HG03342 (cell line): ENCODE measurements at regions not wholly inside any gene's neighbourhood (a gene's known extent, or its start where the extent isn't known, plus 50 kb on each side); places are given as distances from the start of the nearest gene placed in this dataset.
"Not testable (repeated sequence)": the region's sequence is repeated elsewhere in the genome, so short reads cannot be mapped to it uniquely, and the experiment has no call there.

Experiments used
- ATAC-seq: cut with Tn5 transposase; IDR thresholded peaks from one replicate; pipeline ENCODE4 v1.9.1; 2021; ENCODE audit warnings: mild to moderate bottlenecking, moderate library complexity; ENCODE audit not compliant: unreplicated experiment

DNA sequence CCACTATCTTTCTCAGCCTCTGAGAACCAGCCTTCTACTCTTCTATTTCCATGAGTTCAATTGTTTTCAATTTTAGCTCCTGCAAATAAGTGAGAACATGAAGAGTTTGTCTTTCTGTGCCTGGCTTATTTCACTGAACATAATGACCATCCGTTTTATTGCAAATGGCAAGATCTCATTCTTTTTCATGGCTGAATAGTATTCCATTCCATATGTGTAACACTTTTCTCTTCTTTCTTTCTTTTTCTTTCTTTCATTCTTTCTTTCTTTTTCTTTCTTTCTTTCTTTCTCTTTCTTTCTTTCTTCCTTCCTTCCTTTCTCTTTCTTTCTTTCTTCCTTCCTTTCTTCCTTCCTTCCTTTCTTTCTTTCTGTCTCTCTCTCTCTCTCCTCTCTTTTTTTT lies 228.7 kb downstream of the SHOX start:
- no peak for ATAC-seq

DNA sequence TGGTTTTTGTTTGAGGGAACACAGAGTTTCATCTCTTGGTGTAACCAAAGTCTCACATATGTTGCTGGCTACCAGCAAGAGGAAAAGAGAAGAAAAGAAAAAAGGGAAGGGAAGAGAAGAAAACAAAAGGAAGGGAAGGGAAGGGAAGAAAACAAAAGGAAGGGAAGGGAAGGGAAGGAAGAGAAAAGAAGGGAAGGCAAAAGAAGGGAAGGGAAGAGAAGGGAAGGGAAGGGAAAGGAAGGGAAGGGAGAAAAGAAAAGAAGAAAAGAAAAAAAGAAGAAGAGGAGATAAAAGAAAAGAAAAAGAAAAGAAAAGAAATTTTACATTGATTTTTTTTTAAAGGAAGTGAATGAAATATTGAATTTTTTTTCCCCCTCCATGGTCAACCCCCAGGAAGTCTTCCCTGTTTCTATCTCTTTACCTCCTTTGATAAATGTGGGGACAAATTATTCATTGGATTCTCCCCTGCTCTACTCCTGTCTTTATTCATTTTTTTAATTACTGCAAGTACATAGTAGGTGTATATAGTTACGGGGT lies 228.0 kb downstream of the SHOX start:
- no peak for ATAC-seq

DNA sequence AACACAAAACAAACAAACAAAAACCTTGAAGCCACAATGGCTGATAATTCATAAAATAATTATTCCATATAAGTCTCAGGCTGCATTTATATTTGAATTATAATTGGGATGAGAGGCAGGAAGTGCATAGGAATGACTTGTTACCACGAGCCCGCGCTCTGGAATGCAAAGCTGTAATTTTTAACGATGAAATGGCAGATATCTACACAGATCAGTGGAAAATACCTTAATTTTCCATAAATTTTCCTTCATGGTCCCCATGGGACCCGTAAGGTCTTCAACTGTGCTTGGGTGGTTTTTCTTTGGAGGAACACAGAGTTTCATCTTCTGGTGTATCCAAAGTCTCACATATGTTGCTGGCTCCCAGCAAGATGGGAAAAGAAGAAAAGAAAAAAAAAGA lies 226.8 kb downstream of the SHOX start:
- no peak for ATAC-seq

DNA sequence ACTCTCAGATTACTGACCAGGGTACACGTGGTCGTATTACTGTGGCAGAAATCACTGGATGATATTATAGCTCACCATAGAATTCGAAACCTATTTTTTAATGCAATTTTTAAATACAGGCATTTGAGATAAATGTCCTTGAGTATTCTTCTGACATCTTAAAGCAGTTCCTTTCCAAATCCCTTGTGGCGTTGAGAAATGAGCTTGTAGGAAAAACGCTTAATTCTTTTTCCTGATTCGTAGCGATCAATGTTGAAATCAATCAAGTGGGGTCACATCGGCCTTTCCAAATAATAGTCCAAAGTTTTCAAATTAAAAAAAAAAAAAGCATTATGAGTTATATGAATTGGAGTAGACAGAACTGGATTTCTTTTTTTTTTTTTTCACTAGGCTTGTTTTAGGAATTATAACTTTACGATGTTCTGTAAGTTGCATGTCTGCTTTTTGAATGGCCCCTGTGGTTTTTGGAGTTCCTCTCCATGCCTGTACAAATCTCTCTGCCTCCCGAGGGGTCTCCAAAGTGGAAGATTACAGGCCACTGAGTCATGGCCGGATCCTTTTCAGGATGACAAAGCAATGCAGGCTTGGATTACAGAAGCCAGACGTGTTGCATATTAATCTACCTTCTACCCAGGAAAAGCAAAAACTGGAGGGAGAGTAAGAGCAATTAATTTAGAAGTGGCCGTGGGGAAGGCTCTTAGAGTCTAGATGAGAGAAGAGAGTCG lies 226.1 kb downstream of the SHOX start:
- ATAC-seq, result no peak

DNA sequence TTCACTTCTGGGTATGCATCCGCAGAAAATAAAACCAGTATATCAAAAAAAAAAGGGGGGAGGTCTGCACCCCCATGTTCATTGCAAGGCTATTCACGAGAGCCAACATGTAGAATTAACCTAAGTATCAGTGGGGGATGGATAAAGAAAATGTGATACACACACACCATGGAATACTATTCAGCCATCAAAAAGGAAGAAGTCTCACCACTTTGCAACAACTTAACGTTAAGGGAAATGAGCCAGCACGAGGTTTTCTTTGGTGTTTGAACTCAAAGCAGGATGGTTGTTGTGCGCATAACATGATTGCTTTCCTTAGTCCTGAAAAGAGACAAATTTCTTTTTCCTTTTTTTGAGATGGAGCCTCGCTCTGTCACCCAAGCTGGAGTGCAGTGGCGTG lies 222.7 kb downstream of the SHOX start:
- ATAC-seq, result no peak

DNA sequence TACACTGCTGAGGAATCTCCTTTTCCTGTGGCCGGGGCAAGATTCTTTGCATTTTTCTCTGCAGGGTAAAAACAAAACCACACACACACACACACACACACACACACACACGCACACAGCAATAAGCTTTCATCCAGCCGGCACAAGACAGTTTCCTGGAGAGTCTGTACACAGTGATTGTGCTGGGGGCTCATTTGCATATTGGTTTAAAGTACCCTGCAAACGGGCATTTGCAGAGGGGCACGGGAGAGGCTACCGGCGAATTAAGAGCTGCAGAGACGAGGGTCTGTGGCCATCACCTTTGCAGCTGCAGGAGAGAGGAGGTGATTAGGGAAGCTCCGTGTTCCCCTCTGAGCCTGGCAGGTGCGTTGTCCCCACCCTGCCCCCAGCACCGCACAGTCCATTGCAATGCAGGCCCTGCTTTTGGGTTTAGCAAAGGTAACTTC lies 219.9 kb downstream of the SHOX start:
- no peak for ATAC-seq

DNA sequence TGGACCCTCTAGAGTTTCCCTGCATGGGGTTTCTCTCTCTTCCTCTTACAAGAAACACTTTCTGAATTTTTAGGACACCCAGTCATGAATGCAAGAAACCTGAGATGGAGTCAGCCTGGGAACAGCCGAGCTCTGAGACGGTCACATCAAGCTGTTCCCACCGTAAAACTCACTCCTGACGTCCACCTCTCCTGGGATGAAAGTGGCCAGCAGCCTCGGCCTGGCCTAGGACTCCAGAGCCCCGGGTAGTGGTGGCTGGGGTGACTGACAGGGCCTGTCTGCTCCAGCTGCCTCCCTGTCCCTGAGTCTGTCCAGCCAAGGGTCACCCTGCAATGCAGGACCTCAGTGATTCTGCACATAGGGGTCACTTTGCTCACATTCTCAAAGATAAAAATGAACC lies 217.8 kb downstream of the SHOX start:
- no peak for ATAC-seq

DNA sequence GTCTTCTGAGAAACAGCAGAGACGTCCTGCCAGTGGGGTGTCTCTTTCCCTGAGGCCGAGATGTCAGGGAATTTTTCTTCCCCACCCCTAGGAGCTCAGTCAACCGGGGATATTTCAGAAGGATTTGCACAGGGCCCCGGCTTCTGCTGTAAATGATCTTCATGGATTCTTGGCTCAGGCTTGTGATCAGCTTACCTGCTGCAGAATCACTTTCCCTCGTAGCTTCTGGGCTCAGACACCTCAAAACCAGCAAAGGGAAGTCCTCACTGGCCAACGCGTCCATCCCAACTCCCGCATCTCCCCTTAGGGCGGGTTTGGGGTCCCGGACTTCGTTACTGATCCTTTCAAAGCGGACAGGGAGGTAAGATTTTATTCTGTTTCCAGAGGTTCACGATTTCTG lies 212.7 kb downstream of the SHOX start:
- ATAC-seq, result no peak

DNA sequence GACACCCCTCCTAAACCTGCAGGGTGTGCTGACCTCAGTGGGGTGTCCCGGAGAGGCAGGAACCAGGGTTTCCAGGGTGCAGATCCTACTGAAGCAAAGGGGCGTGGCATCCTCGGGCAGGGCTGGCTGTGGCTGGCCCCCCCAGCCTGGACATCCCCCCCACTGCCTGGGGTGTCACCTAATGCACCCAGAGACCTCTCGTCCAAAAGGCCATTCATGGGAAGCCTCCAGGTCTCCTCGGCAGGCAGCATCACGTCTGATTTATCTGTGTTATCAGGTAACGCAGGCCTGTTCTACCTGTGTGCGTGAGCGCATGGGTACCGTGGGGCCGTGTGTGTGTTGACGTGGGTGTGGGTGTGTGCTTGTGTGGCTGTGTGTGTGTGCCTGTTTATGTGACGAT lies 210.0 kb downstream of the SHOX start:
- no peak for ATAC-seq

DNA sequence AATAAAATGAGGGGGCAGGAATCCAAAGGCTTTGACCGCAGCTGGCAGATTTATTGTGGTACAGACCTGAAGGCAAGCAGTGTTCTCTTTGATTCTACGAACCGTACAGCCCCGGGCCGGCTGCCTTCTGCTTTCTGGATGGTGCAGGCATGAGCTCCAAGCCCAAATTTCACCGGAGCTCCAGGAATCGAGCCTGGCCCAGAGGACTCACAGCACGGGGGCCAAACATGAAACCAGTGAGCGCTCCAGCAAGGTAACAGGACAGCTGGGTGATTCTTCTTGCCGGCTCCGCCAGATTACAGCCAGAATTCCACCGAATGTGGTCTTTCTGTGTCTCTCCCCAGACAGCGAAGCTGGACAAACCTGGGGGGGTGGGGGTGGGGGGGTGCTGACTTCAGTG lies 208.1 kb downstream of the SHOX start:
- not testable (repeated sequence) for ATAC-seq

DNA sequence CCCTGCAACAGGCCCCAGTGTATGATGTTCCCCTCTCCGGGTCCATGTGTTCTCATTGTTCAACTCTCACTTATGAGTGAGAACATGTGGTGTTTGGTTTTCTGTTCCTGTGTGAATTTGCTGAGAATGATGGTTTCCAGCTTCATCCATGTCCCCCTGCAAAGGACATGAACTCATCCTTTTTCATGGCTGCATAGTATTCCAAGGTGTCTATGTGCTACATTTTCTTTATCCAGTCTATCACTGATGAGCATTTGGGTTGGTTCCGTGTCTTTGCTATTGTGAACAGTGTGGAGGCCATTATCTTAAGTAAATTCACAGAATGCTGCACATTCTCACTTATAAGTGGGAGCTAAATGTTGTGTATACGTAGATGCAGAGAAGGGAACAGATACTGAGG lies 205.3 kb downstream of the SHOX start:
- ATAC-seq, result not testable (repeated sequence)

DNA sequence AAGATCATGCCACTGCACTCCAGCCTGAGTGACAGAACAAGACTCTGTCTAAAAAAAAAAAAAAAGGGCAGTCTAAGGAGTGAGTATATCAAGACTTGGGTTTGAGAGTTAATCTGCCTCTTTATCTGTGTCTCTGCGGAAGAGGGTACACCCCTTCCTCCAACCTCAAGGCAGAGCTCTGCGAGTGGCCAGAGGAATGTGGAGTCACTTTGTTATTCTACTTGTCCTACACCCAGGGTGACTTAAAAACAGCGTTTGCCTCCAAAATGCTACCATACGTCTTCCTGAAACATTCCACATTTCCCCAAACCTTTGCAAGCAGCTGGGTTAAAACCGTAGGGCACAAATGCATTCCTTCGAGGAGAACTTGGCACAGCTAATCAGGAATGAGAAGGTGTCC lies 199.9 kb downstream of the SHOX start:
- ATAC-seq, result no peak

DNA sequence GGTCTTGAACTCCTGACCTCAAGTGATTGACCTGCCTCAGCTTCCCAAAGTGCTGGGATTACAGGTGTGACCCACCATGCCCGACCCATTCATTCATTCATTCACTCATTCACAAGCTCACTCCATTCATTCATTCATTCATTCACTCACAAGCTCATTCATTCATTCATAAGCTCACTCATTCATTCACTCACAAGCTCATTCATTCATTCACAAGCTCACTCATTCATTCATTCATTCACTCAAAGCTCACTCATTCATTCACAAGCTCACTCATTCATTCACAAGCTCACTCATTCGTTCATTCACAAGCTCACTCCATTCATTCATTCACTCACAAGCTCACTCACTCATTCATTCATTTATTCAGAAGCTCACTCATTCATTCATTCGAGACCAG lies 198.6 kb downstream of the SHOX start:
- ATAC-seq, result no peak

DNA sequence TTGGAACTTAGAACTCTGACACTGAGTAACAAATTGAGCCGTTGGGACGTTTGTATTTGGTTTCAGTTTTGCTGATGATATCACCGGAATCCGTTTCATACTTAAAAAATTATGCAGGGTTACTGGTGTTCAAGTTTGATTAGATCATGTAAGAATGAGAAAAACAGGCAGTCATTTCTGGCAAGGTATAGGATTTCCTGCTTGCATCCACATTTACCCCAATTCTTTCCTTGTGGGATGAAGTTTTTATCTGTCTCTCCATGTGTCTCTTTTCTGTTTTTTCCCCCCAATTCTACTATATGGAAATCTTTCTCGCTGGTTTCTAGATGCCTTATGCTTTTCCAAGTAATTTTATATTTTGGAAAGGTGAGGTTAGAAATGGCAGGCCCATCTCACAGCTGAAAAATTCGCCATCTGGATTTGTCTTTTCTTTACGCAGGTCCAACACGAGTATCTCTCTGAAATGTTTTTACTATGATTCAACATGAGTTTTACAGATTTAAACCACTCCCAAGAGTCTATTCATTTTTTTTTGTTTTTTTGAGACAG lies 197.9 kb downstream of the SHOX start:
- no peak for ATAC-seq

DNA sequence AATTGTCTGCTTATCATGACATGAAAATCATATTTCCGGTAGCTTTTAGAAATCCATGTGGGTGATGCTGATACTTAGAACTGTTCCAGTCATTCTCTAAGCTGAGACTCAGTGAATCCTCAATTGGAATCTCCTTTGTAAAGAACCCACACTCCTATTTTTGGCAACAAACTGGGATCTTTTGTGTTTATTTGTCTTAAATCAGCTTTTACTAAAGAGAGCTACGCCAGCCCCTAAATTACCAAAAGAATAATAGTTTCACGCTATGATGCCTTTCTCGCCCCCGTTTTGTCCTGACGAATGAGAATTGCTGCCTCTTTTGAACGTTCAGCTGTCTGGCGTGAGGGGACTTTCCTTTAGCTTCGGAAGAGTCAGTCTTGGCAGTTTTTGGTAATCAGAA lies 195.9 kb downstream of the SHOX start:
- no peak for ATAC-seq

DNA sequence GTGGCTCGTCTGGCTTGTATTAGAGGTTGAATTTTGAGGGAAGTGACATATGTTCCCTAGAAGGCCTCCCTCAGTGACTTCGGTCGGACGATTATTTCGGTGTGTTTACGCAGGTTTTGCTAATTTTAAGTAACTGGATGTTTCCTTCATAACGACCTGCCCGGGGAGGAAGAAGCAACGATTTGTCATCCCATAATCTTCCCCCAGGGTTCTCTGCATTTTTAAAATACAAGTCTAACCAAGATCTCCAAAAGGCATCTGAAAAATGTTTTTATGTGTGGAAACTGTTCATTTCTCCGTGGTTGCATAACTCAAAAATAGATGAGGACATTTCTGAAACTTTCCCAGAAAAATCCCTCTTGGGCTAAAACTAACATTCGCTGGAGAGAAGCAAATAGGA lies 195.4 kb downstream of the SHOX start:
- ATAC-seq, result no peak

DNA sequence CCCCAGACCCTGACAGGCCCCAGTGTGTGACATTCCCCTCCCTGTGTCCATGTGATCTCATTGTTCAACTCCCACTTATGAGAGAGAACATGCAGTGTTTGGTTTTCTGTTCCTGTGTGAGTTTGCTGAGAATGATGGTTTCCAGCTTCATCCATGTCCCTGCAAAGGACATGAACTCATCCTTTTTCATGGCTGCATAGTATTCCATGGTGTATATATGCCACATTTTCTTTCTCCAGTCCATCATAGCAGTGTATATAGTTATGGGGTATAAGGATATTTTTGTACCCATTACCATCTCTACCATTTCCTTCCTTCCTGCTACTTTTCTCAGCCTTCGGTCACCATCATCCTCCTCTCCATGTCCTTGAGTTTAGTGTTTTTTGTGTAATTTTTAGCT lies 192.5 kb downstream of the SHOX start:
- not testable (repeated sequence) for ATAC-seq

DNA sequence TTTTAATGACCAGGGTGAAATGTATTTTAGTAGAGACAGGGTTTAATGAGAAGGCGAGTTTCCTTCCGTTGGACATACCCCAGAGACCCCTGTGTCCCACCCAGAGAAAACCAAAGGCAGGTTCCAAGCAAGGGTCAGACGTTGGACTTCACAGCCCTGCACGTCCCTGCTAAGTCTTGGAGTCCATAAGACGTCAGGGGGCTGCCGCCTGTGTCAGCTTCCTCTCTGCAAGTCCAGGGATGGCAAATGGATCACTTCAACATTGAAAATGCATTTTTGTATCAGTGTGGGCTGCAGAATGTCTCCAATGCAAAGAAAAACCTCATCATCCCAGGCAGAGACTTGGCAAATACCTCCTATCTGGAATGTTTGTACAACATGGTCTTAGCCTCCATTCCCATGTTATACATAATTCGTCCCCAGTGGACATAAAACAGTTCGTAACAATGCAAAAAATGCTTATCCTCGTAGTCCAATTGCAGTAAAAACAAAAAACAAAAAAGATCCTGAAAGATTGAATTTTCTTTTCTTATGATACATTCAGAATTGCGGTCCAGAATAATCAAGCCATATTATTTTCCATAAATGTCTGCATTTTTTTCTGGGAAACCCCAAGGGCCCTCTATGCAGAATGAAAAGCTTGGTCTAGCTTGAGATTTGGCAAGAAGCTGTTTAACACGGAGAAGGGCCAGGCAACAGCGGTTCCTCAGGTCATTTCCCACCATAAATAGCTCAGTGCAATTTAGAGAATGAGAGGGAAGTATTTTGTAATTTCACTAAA lies 190.9 kb downstream of the SHOX start:
- ATAC-seq, result no peak

DNA sequence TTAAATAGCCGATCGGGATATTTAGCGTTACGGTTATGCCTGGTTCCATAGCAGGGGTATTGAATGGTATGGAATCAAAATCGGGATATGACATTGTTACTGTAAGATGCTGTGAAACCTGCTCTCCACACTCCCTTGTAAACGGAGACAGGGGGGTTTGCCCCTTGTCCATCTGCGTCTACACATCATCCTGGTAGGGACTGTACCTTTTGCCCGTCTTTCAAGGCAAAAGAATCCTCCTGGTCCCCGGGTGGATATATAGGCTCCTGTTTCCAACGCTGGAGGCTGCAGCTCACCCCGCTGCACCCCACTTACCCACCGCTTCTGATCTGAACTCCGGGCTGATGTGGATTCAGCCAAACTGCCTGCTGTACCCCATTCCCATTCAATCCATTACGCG lies 189.1 kb downstream of the SHOX start:
- no peak for ATAC-seq

DNA sequence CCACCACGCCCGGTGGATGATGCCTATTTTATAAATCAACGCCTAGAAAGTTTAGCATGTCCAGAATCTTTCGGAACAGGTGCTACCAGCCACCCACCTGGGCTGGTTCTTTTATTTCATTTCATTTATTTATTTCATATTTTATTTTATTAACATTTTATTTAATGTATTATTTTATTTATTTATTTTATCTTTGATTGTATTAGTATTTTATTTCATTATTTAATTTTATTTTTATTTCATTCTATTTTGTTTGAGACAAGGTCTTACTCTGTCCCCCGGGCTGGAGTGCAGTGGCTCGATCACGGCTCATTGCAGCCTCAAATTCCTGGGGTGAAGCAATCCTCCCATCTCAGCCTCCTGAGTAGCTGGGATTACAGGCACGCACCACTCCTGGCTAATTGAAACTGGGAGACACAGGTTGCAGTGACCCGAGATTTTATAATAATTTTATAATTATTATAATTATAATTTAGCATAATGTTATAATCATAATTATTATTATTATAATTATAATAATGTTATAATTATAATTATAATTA lies 187.2 kb downstream of the SHOX start:
- no peak for ATAC-seq

DNA sequence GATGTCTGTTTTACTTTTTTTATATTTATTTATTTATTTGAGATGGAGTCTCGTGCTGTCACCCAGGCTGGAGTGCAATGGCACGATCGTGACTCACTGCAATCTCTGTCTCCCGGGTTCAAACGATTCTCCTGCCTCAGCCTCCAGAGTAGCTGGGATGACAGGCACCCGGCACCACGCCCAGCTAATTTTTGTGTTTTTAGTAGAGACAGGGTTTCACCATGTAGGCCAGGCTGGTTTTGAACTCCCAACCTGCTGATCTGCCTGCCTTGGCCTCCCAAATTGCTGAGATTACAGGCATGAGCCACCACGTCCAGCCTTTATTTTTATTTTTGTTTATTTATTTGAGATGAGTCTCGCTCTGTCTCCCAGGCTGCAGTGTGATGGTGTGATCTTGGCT lies 186.6 kb downstream of the SHOX start:
- not testable (repeated sequence) for ATAC-seq

DNA sequence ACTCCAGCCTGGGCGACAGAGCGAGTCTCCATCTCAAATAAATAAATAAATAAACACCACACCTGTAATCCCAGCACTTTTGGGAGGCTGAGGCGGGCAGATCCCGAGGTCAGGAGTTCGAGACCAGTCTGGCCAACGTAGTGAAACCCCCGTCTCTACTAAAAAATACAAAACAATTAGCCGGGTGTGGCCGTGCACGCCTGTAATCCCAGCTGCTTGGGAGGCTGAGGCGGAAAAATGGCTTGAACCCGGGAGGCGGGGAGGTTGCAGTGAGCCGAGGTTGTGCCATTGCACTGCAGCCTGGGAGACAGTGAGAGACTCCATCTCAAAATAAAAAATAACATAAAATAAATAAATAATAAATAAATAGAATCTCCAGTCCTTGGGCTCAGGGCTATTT lies 185.8 kb downstream of the SHOX start:
- no peak for ATAC-seq
